ENCODE measurements at regions not wholly inside any gene's neighbourhood (a gene's known extent, or its start where the extent isn't known, plus 50 kb on each side); places are given as distances from the start of the nearest gene placed in this dataset.

- TF ChIP-seq CTCF (IDR thresholded peaks at IDR 0.05; ENCODE audit: borderline replicate concordance, extremely low read depth, low read length, poor library complexity, severe bottlenecking) (no peak), EZH2 (IDR thresholded peaks at IDR 0.05; ENCODE audit: borderline replicate concordance, low read depth, low read length, severe bottlenecking) (no peak)
Measured at GRCh38 chr14:71758229-71758951, 173.8 kb upstream of the RGS6 start.

Data from DND-41 (cell line).